ENCODE measurements at regions not wholly inside any gene's neighbourhood (a gene's known extent, or its start where the extent isn't known, plus 50 kb on each side); places are given as distances from the start of the nearest gene placed in this dataset.
"Not testable (repeated sequence)": the region's sequence is repeated elsewhere in the genome, so short reads cannot be mapped to it uniquely, and the experiment has no call there.

DNA sequence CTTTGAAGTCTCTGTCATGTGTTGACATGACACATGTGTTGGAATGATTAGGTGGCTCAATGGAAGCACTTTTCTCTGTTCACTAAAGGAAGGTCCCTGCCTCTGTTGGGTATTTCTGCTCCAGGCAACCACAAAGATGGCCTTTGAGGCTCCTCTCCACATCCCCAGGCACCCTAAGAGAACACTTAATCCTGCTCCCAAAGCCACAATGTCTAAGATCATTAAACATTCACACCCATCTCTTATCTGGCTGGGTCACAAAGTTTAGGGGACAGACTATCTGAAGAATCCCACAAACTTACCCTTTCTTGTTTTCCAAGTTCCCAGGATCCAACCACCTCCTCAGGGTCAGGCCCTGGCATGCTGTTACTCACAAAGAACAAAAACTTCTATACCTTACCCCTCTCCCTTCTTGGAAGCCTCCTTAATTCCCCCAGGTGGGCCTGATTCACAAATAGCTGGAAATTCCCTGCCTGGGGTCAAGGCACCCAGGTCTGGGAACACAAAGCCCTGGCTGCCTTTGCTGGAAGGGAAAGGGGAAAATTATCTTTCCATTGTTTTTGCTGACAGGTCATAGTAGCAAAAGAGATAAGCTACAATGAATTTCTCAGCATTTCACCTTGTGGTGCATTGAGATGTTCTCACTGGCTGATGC is 333.7 kb downstream of the PCNX1 start:
- peaks cover 0 to 11% (median 6%) of the 10 kb centered on the region in 3 donors for H3K4me1 Mint-ChIP-seq
- H3K36me3 Mint-ChIP-seq, result peaks cover 1% of the 10 kb centered on the region
- H3K27me3 Mint-ChIP-seq, result no peaks in the 10 kb centered on the region
- peak overlapping the region in 1 of 4 donors; percentile 35 for H3K4me3 Mint-ChIP-seq
- no peaks in the 10 kb centered on the region for H3K9me3 Mint-ChIP-seq
- no peak overlapping the region for H3K27ac Mint-ChIP-seq

DNA sequence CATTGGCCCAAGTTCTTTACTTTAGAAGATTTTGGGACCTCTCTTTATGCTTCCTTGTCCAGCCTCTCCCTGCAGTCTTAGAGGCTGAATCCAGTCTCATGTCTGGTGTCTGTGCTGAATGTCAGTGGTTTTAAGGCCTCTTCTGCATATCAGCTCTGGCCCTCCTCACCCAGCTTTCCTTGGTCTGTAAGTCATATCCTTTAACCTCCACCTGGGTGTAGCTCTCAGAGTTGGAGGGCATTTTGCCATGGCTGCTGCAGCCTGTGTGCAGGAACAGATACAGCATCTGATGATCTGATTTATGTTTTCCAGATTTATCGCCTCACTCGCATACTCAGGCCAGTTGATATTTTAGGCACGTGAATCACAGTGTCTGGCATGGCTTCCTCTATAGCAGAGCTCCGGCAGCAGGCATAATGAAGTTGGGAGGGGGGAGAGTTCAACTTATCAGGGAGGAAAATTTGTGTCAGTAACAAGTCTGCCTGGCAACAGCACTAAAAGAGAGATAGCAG is 335.0 kb downstream of the PCNX1 start:
- Mint-ChIP-seq H3K36me3 (peaks cover 1% of the 10 kb centered on the region), H3K4me3 (no peak overlapping the region), H3K27me3 (no peaks in the 10 kb centered on the region), H3K27ac (peak overlapping the region in 1 of 3 donors; percentile 68), H3K4me1 (peaks cover 2 to 18% (median 15%) of the 10 kb centered on the region in 3 donors), H3K9me3 (no peaks in the 10 kb centered on the region)

DNA sequence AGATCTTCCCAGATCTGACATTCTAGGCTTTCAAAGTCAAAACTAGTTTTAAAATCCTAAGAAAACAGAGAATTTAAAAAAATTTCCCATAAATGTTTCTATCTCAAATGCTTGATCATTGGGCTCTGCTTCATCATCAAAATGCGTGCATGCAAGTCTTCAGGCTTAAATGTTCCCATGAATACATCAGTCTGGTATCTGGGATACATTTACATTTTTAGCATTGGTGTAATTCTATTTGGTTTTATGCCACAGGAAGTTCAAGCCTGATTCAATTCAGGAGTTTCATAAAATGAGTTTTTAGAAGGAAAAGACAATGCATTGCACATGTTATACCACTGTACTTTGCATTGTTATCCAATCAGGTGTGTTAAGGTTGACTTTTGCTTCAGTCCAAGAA is 336.4 kb downstream of the PCNX1 start:
- Mint-ChIP-seq H3K4me3 (no peak overlapping the region), H3K36me3 (peaks cover 1% of the 10 kb centered on the region), H3K4me1 (peaks cover 2 to 18% (median 15%) of the 10 kb centered on the region in 3 donors), H3K9me3 (no peaks in the 10 kb centered on the region), H3K27ac (no peak overlapping the region), H3K27me3 (no peaks in the 10 kb centered on the region)

DNA sequence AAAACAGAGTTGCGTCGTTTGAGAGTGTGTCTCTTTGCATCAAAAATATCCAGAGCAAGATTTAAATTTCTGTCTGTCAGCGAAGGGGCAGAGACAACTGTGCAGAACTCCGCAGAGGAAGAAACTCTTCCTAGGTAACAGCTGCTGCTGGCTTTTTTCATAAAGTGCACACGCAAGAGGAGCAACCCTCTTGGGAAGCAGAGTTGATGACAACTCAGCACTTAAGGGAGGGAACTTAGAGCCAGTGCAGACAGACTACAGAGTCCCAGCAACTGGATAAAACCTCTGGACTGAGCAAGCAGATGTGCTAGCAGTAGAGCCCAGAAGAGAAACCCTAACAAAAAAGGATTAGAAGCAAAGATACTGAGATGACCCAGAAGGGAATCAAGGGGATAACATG is 337.1 kb downstream of the PCNX1 start:
- H3K4me1 Mint-ChIP-seq, result peaks cover 2 to 18% (median 15%) of the 10 kb centered on the region in 3 donors
- H3K36me3 Mint-ChIP-seq, result peaks cover 1% of the 10 kb centered on the region
- H3K27me3 Mint-ChIP-seq, result no peaks in the 10 kb centered on the region
- no peaks in the 10 kb centered on the region for H3K9me3 Mint-ChIP-seq
- no peak overlapping the region for H3K4me3 Mint-ChIP-seq
- H3K27ac Mint-ChIP-seq, result no peak overlapping the region

DNA sequence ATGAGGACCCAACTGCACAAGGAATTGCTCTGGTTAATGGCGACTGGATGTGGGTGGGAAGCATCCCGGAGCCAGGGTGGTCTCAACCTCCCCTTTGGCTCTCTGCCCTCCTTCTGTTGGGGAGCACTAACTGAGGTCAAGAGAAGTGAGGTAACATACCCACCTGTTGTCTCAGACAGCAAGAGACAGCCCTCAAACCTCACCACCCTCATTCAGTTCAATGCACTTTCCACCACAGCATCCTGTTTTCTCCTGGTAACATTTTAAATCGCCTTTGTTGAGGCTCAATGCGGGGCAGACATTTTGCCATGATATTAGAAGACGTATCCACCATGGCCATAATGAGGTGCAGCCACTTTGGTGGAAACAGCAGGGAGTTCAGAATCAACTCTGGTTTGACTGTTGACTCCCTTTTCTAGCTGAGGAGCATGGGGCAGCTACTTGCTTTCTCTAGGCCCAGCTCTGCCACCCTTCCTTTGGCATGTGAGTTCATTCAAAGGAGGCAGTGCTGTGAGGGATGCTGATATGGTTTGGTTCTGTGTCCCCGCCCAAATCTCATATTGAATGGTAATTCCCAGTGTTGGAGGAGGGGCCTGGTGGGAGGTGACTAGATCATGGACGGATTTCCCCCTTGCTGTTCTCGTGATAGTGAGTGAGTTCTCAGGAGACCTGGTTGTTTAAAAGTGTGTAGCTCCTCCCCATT is 338.6 kb downstream of the PCNX1 start:
- H3K4me1 Mint-ChIP-seq, result peaks cover 2 to 18% (median 15%) of the 10 kb centered on the region in 3 donors
- peak overlapping the region in 1 of 4 donors; percentile 67 for H3K4me3 Mint-ChIP-seq
- H3K9me3 Mint-ChIP-seq, result no peaks in the 10 kb centered on the region
- H3K36me3 Mint-ChIP-seq, result peaks cover 1% of the 10 kb centered on the region
- no peaks in the 10 kb centered on the region for H3K27me3 Mint-ChIP-seq
- peak overlapping the region in 1 of 3 donors; percentile 68 for H3K27ac Mint-ChIP-seq

DNA sequence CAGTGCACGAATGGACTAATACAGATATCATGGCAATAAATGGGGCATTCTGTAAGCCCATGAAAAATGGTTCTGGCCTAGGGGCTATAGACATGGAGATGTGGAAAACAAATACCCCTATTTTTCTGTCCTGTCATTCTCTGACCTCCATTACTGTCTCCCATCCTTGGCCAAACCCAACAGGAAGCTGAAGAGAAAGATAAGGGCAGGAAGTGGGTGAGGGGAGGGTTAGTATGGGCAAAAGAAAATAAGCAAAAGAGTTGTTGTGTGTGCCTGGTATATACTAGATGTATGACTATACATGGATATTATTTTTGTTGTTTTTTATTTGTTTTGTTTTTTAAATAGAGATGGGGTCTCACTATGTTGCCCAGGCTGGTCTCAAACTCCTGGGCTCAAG is 339.3 kb downstream of the PCNX1 start:
- H3K4me3 Mint-ChIP-seq, result peak overlapping the region in 1 of 4 donors; percentile 1
- peaks cover 2 to 18% (median 15%) of the 10 kb centered on the region in 3 donors for H3K4me1 Mint-ChIP-seq
- H3K27ac Mint-ChIP-seq, result no peak overlapping the region
- H3K36me3 Mint-ChIP-seq, result no peaks in the 10 kb centered on the region
- no peaks in the 10 kb centered on the region for H3K27me3 Mint-ChIP-seq
- H3K9me3 Mint-ChIP-seq, result peaks cover 0 to 3% (median 0%) of the 10 kb centered on the region in 3 donors

DNA sequence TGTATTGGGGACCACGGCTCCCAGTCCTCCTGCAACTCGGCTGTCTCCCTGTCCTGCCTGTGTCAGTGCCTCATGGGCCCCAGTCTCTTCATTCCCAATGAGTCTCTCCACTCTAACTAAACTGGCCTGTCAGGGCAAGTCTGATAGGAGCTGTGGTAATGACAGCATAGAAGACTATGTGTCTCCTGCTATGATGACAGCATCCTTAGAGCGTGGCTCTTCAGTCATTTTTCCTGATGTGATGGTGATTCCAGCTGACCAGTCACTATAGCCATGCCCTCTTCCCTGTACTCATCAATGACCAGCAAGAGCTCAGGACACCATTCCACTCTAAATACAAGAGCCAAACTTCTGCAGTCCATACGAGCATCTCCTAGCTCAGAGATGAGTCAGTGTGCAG is 339.8 kb downstream of the PCNX1 start:
- Mint-ChIP-seq H3K4me3 (no peak overlapping the region), H3K27me3 (no peaks in the 10 kb centered on the region), H3K9me3 (peaks cover 0 to 3% (median 0%) of the 10 kb centered on the region in 3 donors), H3K27ac (no peak overlapping the region), H3K36me3 (no peaks in the 10 kb centered on the region), H3K4me1 (peaks cover 2 to 18% (median 15%) of the 10 kb centered on the region in 3 donors)

DNA sequence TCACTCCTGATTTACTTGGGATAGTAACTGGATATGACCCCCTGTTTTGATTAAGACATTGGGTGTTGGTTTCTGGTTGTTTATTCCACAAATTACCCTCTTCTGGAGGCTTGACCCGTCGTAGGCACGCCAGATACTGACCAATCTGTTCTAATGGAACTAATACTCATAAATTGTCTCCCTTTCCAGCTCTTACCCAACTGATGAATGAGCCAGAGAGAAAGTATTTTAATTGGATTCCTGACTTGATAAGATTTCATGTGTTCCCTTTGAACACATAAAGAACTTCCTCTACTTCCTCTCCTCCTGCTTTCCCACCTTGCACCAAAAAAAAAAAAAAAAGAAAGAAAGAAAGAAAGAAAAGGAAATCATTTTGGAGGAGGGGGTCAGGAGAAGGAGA is 340.9 kb downstream of the PCNX1 start:
- peaks cover 2 to 18% (median 15%) of the 10 kb centered on the region in 3 donors for H3K4me1 Mint-ChIP-seq
- H3K36me3 Mint-ChIP-seq, result no peaks in the 10 kb centered on the region
- H3K27me3 Mint-ChIP-seq, result no peaks in the 10 kb centered on the region
- H3K4me3 Mint-ChIP-seq, result no peak overlapping the region
- H3K27ac Mint-ChIP-seq, result peak overlapping the region in 1 of 3 donors; percentile 71
- peaks cover 0 to 3% (median 0%) of the 10 kb centered on the region in 3 donors for H3K9me3 Mint-ChIP-seq

DNA sequence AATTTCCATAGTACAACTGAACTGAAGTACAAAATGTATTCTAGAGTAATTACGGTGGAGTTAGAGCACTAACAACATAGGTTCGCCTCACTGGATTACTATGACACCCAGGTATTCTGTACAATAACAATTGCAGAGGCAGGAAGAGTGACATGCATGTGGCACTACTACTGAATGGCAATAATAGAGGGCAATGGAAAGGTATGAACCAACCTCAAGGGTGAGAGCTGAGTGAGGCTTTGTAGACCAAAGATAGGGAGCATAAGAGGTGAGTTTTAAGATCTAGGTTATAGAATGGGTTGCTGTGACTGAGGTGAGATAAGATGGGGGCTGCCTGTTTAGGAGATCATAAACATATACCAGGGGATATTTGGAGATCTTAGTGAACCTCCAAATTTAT is 343.1 kb downstream of the PCNX1 start:
- Mint-ChIP-seq H3K9me3 (peaks cover 0 to 3% (median 2%) of the 10 kb centered on the region in 3 donors), H3K4me1 (peaks cover 2 to 15% (median 14%) of the 10 kb centered on the region in 3 donors), H3K27ac (no peak overlapping the region), H3K4me3 (no peak overlapping the region), H3K36me3 (no peaks in the 10 kb centered on the region), H3K27me3 (no peaks in the 10 kb centered on the region)

DNA sequence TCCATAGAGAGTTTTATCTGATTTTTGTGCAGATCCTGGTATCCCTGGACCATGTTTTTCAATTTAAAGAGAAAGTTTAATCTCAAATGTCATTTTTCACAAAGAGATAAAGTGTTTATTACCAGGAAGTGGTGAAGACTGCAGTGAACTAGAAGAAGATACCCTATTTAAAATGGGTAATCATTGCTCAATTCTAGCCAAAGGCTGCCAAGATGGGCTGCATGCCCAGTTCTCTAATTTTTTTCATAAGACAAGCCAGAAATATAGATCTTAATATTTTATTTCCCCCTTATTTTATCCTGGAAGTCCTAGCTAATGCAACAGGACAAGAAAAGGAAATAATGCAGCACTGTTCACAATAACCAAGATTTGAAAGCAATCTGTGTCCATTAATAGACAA is 343.5 kb downstream of the PCNX1 start:
- no peaks in the 10 kb centered on the region for H3K36me3 Mint-ChIP-seq
- H3K4me1 Mint-ChIP-seq, result peaks cover 2 to 11% (median 9%) of the 10 kb centered on the region in 3 donors
- peaks cover 0 to 3% (median 2%) of the 10 kb centered on the region in 3 donors for H3K9me3 Mint-ChIP-seq
- no peak overlapping the region for H3K27ac Mint-ChIP-seq
- no peaks in the 10 kb centered on the region for H3K27me3 Mint-ChIP-seq
- H3K4me3 Mint-ChIP-seq, result no peak overlapping the region

DNA sequence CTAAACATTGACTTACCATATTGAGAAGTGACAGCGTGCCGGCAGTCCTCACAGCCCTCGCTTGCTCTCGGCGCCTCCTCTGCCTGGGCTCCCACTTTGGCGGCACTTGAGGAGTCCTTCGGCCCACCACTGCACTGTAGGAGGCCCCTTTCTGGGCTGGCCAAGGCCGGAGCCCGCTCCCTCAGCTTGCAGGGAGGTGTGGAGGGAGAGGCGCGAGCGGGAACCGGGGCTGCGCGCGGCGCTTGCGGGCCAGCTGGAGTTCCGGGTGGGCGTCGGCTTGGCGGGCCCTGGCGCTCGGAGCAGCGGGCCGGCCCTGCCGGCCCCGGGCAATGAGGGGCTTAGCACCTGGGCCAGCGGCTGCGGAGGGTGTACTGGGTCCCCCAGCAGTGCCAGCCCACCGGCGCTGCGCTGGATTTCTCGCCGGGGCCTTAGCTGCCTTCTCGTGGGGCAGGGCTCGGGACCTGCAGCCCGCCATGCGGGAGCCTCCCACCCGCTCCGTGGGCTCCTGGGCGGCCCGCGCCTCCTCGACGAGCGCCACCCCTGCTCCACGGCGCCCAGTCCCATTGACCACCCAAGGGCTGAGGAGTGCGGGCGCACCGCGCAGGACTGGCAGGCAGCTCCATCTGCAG is 346.9 kb downstream of the PCNX1 start:
- H3K4me3 Mint-ChIP-seq, result peak overlapping the region in 3 of 4 donors; percentile 53 to 84 (median 59)
- H3K36me3 Mint-ChIP-seq, H3K27me3 Mint-ChIP-seq, H3K27ac Mint-ChIP-seq, H3K4me1 Mint-ChIP-seq: not testable (repeated sequence)
- H3K9me3 Mint-ChIP-seq, result peaks cover 5 to 21% (median 17%) of the 10 kb centered on the region in 3 donors

DNA sequence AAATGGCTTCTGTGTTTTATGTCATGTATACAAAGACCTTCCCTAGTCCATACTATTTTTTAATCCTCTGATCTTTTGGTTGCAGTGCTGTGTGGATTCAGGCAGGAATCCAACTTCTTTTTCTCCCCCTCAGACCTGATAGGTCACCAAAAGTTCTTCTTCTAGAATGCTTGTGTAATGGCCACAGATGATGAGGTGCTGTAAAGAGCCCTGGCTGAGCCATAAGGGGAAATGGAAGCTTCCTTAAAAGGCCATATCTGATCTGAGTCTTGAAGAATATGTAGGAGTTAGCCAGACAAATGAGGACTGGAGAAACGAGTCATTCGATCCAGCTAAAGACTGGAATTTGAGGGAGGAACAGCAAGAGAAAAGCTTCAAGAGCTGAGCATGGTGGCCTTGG is 353.9 kb downstream of the PCNX1 start:
- Mint-ChIP-seq H3K4me1 (peaks cover 0 to 1% (median 0%) of the 10 kb centered on the region in 3 donors), H3K27ac (no peak overlapping the region), H3K36me3 (peaks cover 3% of the 10 kb centered on the region), H3K4me3 (peak overlapping the region in 1 of 4 donors; percentile 9), H3K9me3 (peaks cover 4 to 42% (median 23%) of the 10 kb centered on the region in 3 donors), H3K27me3 (peaks cover 2% of the 10 kb centered on the region)

DNA sequence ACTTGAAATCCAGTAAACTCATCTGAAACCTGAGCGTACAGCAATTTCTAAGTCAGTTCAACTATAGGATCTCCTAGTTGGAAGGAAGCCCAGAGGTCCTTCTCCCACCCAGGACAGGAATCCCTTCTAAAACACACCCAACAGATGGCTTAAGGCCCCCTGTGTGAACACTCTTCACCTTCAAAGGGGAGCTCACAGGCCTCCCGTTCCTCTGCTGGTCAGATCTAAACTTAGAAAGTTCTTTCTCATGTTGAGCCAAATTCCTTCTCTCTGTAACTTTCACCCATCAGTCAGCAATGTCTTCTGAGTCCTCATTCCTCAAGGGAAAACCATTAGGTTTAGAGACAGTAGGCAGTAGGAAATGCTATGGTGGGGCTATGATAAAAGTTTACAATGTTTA is 355.2 kb downstream of the PCNX1 start:
- H3K4me1 Mint-ChIP-seq, result peaks cover 6 to 7% (median 6%) of the 10 kb centered on the region in 3 donors
- no peak overlapping the region for H3K27ac Mint-ChIP-seq
- H3K9me3 Mint-ChIP-seq, result peaks cover 2 to 31% (median 12%) of the 10 kb centered on the region in 3 donors
- H3K4me3 Mint-ChIP-seq, result no peak overlapping the region
- peaks cover 2% of the 10 kb centered on the region for H3K27me3 Mint-ChIP-seq
- H3K36me3 Mint-ChIP-seq, result peaks cover 3% of the 10 kb centered on the region

DNA sequence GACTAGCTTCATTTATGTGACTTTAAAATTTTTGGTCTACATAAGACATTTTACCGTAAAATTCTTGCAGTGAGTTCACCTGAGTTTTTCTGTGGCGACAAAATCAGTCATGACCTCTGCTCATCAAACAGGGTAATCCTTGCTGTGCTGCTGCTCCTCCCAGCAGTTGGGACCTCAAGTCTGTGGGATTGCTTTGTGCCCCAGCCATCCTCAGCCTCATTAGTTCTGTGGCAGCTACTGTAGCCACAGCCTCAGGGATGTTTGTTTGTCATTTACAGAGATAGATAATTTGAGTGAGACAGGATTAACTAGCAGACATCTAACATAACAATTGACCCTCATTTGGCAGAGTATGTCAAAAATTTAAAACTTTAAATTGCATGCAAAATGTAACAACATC is 357.0 kb downstream of the PCNX1 start:
- Mint-ChIP-seq H3K4me3 (no peak overlapping the region), H3K27ac (no peak overlapping the region), H3K4me1 (peaks cover 10 to 11% (median 11%) of the 10 kb centered on the region in 3 donors), H3K9me3 (peaks cover under 1 to 27% (median 6%) of the 10 kb centered on the region in 3 donors), H3K36me3 (peaks cover 4% of the 10 kb centered on the region), H3K27me3 (peaks cover 2% of the 10 kb centered on the region)

DNA sequence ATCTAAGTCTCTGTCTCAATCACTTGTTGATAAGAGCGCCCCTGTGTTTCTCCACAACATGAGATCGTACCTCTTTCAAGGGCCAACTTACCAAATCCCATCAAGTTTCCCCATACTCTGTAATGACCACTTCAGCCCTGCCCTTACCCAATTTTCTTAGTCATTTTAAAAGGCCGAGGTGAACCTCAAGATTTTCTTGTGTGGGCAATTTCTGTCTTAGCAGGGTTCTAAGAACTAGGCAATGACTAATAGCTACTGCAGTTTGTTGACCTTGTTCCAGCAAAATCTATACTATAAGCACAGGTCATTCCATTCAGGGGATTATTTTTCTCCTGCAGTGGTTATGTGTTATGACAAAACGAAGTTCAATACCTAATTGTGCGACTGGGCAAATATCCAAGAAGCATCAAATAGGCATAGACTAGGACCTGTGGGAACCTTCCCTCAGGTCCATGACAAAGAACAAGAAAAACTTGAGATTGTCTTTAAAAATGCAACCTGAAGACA is 359.8 kb downstream of the PCNX1 start:
- Mint-ChIP-seq H3K27ac (no peak overlapping the region), H3K36me3 (peaks cover 3% of the 10 kb centered on the region), H3K4me1 (peaks cover 10 to 11% (median 11%) of the 10 kb centered on the region in 3 donors), H3K4me3 (peak overlapping the region in 2 of 4 donors; percentile 68 to 92), H3K27me3 (peaks cover 2% of the 10 kb centered on the region), H3K9me3 (peaks cover 0 to 14% (median 5%) of the 10 kb centered on the region in 3 donors)

Measured in IgD-negative memory B cell (primary cell).